ENCODE measurements at regions not wholly inside any gene's neighbourhood (a gene's known extent, or its start where the extent isn't known, plus 50 kb on each side); places are given as distances from the start of the nearest gene placed in this dataset.

DNA sequence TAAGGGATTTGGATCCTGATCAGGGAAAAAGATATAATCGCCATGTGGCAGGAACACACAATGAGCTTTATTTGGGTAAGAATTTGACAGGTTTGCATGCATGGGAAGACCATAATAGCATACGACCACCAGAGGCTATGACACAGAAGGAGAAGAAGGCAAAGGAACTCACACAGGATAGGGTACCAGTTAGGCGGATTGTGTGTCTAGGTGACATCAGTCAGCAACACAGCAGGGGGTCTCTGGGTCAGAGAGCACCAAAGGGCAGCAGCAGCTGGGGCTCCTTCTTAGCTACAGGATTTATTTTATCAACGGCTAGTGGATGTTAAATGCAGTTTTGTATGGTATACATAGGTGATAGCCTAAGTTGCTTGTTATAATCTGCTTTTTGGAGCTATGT is 551.3 kb downstream of the KCNT2 start:
- BruUV-seq (replicated peaks), result no TSS peak
- CTCF ChIA-PET, result no interaction called here
- in situ Hi-C loops (cut with MboI), result no loop called here
- RAD21 ChIA-PET (ENCODE audit: unreplicated experiment), result no interaction called here
- no peak overlapping the region for H3K9ac ChIP-seq (ENCODE audit: control insufficient read depth, insufficient read depth, low read length)
- no peaks in the 10 kb centered on the region for H3K36me3 ChIP-seq (ENCODE audit: control insufficient read depth in 2 of 2, insufficient read depth in 2 of 2, low read length in 1 of 2)
- intact Hi-C loops (cut with micrococcal nuclease; ENCODE audit: unreplicated experiment), result no loop called here
- no peaks in the 10 kb centered on the region for H3K27me3 ChIP-seq (replicated peaks in 1 of 2; ENCODE audit: control insufficient read depth in 2 of 2, insufficient read depth in 2 of 2, low read length in 1 of 2)
- no peaks in the 10 kb centered on the region for H4K20me1 ChIP-seq (ENCODE audit: control insufficient read depth, insufficient read depth)
- TF ChIP-seq, protein P1, sequence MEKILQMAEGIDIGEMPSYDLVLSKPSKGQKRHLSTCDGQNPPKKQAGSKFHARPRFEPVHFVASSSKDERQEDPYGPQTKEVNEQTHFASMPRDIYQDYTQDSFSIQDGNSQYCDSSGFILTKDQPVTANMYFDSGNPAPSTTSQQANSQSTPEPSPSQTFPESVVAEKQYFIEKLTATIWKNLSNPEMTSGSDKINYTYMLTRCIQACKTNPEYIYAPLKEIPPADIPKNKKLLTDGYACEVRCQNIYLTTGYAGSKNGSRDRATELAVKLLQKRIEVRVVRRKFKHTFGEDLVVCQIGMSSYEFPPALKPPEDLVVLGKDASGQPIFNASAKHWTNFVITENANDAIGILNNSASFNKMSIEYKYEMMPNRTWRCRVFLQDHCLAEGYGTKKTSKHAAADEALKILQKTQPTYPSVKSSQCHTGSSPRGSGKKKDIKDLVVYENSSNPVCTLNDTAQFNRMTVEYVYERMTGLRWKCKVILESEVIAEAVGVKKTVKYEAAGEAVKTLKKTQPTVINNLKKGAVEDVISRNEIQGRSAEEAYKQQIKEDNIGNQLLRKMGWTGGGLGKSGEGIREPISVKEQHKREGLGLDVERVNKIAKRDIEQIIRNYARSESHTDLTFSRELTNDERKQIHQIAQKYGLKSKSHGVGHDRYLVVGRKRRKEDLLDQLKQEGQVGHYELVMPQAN (conservative IDR thresholded peaks at IDR 0.05), result no peak
- no peak for TF ChIP-seq SIX5 (IDR thresholded peaks at IDR 0.05; ENCODE audit: low read depth, low read length, severe bottlenecking)
- TF ChIP-seq SREBF2 (IDR thresholded peaks at IDR 0.05; ENCODE audit: low read length), result no peak
- no peak for TF ChIP-seq ZNF687 (IDR thresholded peaks at IDR 0.05)
- no peak for TF ChIP-seq POLR2AphosphoS2 (IDR thresholded peaks at IDR 0.05; ENCODE audit: low read depth, low read length)
- no peak for TF ChIP-seq SP1 (IDR thresholded peaks at IDR 0.05; ENCODE audit: low read depth, low read length)
- TF ChIP-seq BHLHE40 (IDR thresholded peaks at IDR 0.05; ENCODE audit: borderline replicate concordance in 1 of 2, low read depth in 2 of 2, low read length in 1 of 2), result no peak
- TF ChIP-seq TBL1XR1 (IDR thresholded peaks at IDR 0.05; ENCODE audit: low read depth, low read length), result no peak
- TF ChIP-seq SMAD5 (IDR thresholded peaks at IDR 0.05; ENCODE audit: low read depth), result no peak
- TF ChIP-seq ETV6 (conservative IDR thresholded peaks at IDR 0.05 in 1 of 2, IDR thresholded peaks at IDR 0.05 in 1 of 2; ENCODE audit: borderline replicate concordance in 1 of 2, low read depth in 1 of 2), result no peak
- no peak for TF ChIP-seq FOXM1 (IDR thresholded peaks at IDR 0.05; ENCODE audit: low read depth, low read length)
- H3K9me3 ChIP-seq (replicated peaks; ENCODE audit: control insufficient read depth, insufficient read depth, low read length), result no peaks in the 10 kb centered on the region
- DNase-seq (ENCODE audit: low read depth, low spot score) (no peak), ATAC-seq (no peak), FAIRE-seq (no peak)
- no peak overlapping the region for H3K27ac ChIP-seq (ENCODE audit: control insufficient read depth, insufficient read depth)
- H3K4me2 ChIP-seq (ENCODE audit: control insufficient read depth, insufficient read depth), result no peak overlapping the region
- SMC1A ChIA-PET (ENCODE audit: uncharacterized antibody, unreplicated experiment), result no interaction called here
- H2AFZ ChIP-seq (ENCODE audit: control insufficient read depth, low read depth, low read length), result no peak overlapping the region
- H3K79me2 ChIP-seq (ENCODE audit: control insufficient read depth, insufficient read depth, low read length), result no peaks in the 10 kb centered on the region
- WGBS (ENCODE audit: insufficient coverage, insufficient replicate concordance, low lambda C conversion rate, missing lambda C conversion rate), result 1% methylated on average over 4 of the region's 4 CpGs
- H3K4me3 ChIP-seq, result no peak overlapping the region
- no peaks in the 10 kb centered on the region for H3K4me1 ChIP-seq (ENCODE audit: control insufficient read depth, insufficient read depth, low read length)
- POLR2A ChIA-PET, result no interaction called here
